GM13977 (cell line): ENCODE measurements at regions not wholly inside any gene's neighbourhood (a gene's known extent, or its start where the extent isn't known, plus 50 kb on each side); places are given as distances from the start of the nearest gene placed in this dataset.
A peak's percentile ranks its signal among the peaks of the same experiment; 100 is the strongest.

Experiments
- DNase-seq: peaks from one replicate; pipeline ENCODE4 v3.0.0; 2012; ENCODE audit warnings: low spot score
- in situ Hi-C: fragments of 300-500 bp; cut with MboI; formaldehyde crosslinking; loops from one replicate; pipeline ENCODE4 v1.12.0; 2022; ENCODE audit warnings: low sequenced_read_pairs, low pct_unique_long_range_greater_than_20kb, mixed read lengths, inconsistent platforms; ENCODE audit not compliant: unreplicated experiment
- TF ChIP-seq, protein P1 (sequence below): IDR thresholded peaks from 2 replicates; pipeline ENCODE4 v1.5.1; 2012; ENCODE audit warnings: mild to moderate bottlenecking, control low read depth; ENCODE audit not compliant: insufficient read depth; ENCODE audit errors: extremely low read depth, missing control alignments

GRCh38 chr7:113705439-113705838, 213.4 kb downstream of the PPP1R3A start:
- in situ Hi-C loops = no loop called here

DNA sequence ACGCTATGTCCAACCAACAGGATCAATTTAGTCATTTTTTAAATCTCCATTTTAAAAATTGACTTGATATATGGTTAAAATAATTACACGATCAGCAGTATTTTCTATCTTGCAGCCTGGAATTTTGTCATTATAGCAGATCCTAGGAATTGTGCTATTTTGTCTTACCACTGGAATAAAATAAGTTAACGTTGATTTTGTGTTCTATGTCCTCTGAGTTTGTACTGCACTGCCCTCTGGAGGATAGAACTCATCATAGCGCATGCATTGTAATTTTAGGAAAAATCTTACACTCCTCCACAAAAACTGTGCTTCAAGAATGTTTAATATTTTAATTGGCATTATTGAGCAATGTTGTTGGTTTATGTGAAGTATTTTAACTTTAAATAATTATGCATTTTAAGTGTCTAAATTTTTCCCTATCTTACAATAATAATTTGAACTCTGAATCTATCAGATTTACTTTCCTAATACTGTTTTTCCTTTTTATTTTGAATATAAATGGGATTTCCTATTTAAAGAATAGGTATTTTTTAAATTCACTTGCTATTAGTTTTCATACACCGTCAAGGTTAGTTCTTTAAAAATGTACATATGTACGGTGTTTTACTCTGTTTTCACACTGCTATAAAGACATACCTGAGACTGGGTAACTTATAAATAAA, 220.1 kb downstream of the PPP1R3A start:
- DNase-seq = peak; percentile 7
- TF ChIP-seq, protein P1, sequence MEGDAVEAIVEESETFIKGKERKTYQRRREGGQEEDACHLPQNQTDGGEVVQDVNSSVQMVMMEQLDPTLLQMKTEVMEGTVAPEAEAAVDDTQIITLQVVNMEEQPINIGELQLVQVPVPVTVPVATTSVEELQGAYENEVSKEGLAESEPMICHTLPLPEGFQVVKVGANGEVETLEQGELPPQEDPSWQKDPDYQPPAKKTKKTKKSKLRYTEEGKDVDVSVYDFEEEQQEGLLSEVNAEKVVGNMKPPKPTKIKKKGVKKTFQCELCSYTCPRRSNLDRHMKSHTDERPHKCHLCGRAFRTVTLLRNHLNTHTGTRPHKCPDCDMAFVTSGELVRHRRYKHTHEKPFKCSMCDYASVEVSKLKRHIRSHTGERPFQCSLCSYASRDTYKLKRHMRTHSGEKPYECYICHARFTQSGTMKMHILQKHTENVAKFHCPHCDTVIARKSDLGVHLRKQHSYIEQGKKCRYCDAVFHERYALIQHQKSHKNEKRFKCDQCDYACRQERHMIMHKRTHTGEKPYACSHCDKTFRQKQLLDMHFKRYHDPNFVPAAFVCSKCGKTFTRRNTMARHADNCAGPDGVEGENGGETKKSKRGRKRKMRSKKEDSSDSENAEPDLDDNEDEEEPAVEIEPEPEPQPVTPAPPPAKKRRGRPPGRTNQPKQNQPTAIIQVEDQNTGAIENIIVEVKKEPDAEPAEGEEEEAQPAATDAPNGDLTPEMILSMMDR = peak; percentile 65
- in situ Hi-C loops = no loop called here

More at GRCh38 chr7:113705439-113705838, 213.4 kb downstream of the PPP1R3A start:
- no peak for DNase-seq
- TF ChIP-seq, protein P1 = no peak

DNA sequence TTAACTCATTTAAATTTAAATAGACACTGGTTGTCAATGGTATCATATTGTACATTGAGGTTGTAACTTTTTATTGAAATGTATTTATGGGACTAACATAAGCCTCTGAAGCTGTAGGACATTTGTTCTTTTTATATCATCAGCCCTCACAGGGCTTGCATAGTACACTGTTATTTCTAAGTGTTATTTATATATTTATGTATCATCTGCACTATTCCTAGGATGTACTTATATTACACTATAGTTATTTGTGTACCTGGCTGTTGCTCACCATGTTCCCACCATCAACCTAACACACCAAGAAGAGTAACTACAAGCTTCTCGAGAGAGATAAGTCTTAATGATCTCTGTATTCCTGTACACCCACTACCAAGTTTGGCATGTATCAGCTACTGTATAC, 224.7 kb downstream of the PPP1R3A start:
- in situ Hi-C loops = no loop called here
- no peak for DNase-seq
- TF ChIP-seq, protein P1 = no peak

GRCh38 chr7:113684165-113684564, 234.6 kb downstream of the PPP1R3A start:
- in situ Hi-C loops = no loop called here

GRCh38 chr7:113677811-113678210, 241.0 kb downstream of the PPP1R3A start:
- no peak for DNase-seq
- in situ Hi-C loops = no loop called here
- TF ChIP-seq, protein P1 = no peak

More at GRCh38 chr7:113684165-113684564, 234.6 kb downstream of the PPP1R3A start:
- DNase-seq = no peak
- TF ChIP-seq, protein P1 = no peak

GRCh38 chr7:113664867-113665266, 253.9 kb downstream of the PPP1R3A start:
- TF ChIP-seq, protein P1 = no peak
- in situ Hi-C loops = no loop called here
- no peak for DNase-seq

DNA sequence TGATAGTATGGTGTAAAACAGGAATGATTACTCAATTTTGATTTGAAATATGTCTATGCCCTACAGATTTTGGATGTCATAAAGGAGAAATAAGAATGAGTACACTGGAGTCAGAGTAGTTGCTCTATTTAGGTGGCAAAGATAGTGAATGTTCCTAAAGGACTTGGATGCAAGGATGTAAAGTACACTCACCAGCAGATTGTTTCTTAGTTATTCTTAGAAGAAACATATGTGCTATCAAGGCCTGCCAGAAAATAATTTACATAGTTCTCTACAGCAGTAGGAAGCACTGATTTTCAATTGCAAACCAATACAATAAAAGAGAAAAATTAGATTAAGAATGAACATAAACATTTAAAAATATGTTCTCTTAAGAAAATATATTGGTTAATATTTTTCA, 259.4 kb downstream of the PPP1R3A start:
- TF ChIP-seq, protein P1 = no peak
- DNase-seq = no peak
- in situ Hi-C loops = no loop called here
